ENCODE measurements at regions not wholly inside any gene's neighbourhood (a gene's known extent, or its start where the extent isn't known, plus 50 kb on each side); places are given as distances from the start of the nearest gene placed in this dataset.

GRCh38 chr1:30189818-30190500 lies 533.4 kb downstream of the MATN1 start:
- TF ChIP-seq CTCF (IDR thresholded peaks at IDR 0.05) (no peak), POLR2A (IDR thresholded peaks at IDR 0.05; ENCODE audit: low read depth) (no peak), EP300 (IDR thresholded peaks at IDR 0.05) (no peak)

All from esophagus muscularis mucosa (tissue), 4 donors.